WERI-Rb-1 (cell line): ENCODE measurements at regions not wholly inside any gene's neighbourhood (a gene's known extent, or its start where the extent isn't known, plus 50 kb on each side); places are given as distances from the start of the nearest gene placed in this dataset.

ENCODE experiments used
- DNase-seq: peaks from one replicate; pipeline ENCODE4 v3.0.0-alpha.2; 2020
- H3K27ac ChIP-seq: fragments of 250-450 bp; sonication (Bioruptor Pico); 2 replicates; pipeline ENCODE4 v1.5.1; 2020; ENCODE audit warnings: mild to moderate bottlenecking, moderate library complexity
- H3K27me3 ChIP-seq: fragments of 250-450 bp; sonication (Bioruptor Pico); 2 replicates; pipeline ENCODE4 v1.5.1; 2021; ENCODE audit warnings: mild to moderate bottlenecking, low read depth, moderate library complexity; ENCODE audit not compliant: insufficient read depth, severe bottlenecking
- H3K36me3 ChIP-seq: fragments of 250-450 bp; sonication (Bioruptor Pico); 2 replicates; pipeline ENCODE4 v1.5.1; 2020; ENCODE audit warnings: mild to moderate bottlenecking, moderate library complexity
- H3K4me3 ChIP-seq: 2 replicates; pipeline ENCODE4 v1.5.1; 2011; ENCODE audit warnings: low read depth, mild to moderate bottlenecking, control low read depth, low read length
- H3K9me3 ChIP-seq: fragments of 250-450 bp; sonication (Bioruptor Pico); 2 replicates; pipeline ENCODE4 v1.5.1; 2021; ENCODE audit warnings: mild to moderate bottlenecking, moderate library complexity; ENCODE audit not compliant: severe bottlenecking
- CTCF ChIP-seq: IDR thresholded peaks from 2 replicates; pipeline ENCODE4 v1.5.1; 2011; ENCODE audit warnings: low read depth, mild to moderate bottlenecking, control low read depth, inconsistent platforms, low read length

- H3K27ac ChIP-seq, result no peak overlapping the region
- H3K4me3 ChIP-seq, result no peak overlapping the region
- H3K36me3 ChIP-seq, result no peaks in the 10 kb centered on the region
- no peaks in the 10 kb centered on the region for H3K9me3 ChIP-seq
- H3K27me3 ChIP-seq, result no peaks in the 10 kb centered on the region
- TF ChIP-seq CTCF, result no peak
- DNase-seq, result no peak
Measured at GRCh38 chr16:87246269-87247065, 70.7 kb downstream of the C16orf95 start.

- no peak for DNase-seq
- Histone ChIP-seq H3K27ac (no peak overlapping the region), H3K4me3 (no peak overlapping the region), H3K36me3 (no peaks in the 10 kb centered on the region), H3K27me3 (no peaks in the 10 kb centered on the region), H3K9me3 (no peaks in the 10 kb centered on the region)
- TF ChIP-seq CTCF, result no peak
Measured at GRCh38 chr16:87248714-87249113, 68.5 kb downstream of the C16orf95 start.

GRCh38 chr16:87249425-87249824 is 67.8 kb downstream of the C16orf95 start:
- no peak for DNase-seq
- TF ChIP-seq CTCF, result no peak
- Histone ChIP-seq H3K4me3 (no peak overlapping the region), H3K27ac (no peak overlapping the region), H3K36me3 (no peaks in the 10 kb centered on the region), H3K27me3 (no peaks in the 10 kb centered on the region), H3K9me3 (no peaks in the 10 kb centered on the region)

- no peaks in the 10 kb centered on the region for H3K9me3 ChIP-seq
- H3K36me3 ChIP-seq, result no peaks in the 10 kb centered on the region
- H3K4me3 ChIP-seq, result no peak overlapping the region
- no peaks in the 10 kb centered on the region for H3K27me3 ChIP-seq
- no peak for DNase-seq
- TF ChIP-seq CTCF, result no peak
- no peak overlapping the region for H3K27ac ChIP-seq
Measured at GRCh38 chr16:87250431-87250960, 66.7 kb downstream of the C16orf95 start.

GRCh38 chr16:87252269-87252970 is 64.8 kb downstream of the C16orf95 start:
- no peaks in the 10 kb centered on the region for H3K27me3 ChIP-seq
- DNase-seq, result no peak
- no peak for TF ChIP-seq CTCF
- no peak overlapping the region for H3K4me3 ChIP-seq
- no peaks in the 10 kb centered on the region for H3K9me3 ChIP-seq
- H3K27ac ChIP-seq, result no peak overlapping the region
- H3K36me3 ChIP-seq, result no peaks in the 10 kb centered on the region
